HCT116 (cell line): ENCODE measurements at regions not wholly inside any gene's neighbourhood (a gene's known extent, or its start where the extent isn't known, plus 50 kb on each side); places are given as distances from the start of the nearest gene placed in this dataset.

Experiments
- ATAC-seq: fragments of 200-7000 bp; cut with Tn5 transposase; 2 replicates; pipeline ENCODE4 v1.9.1; 2020; ENCODE audit warnings: mild to moderate bottlenecking, moderate library complexity
- BruUV-seq: library from RNA; stranded (reverse); fragments of 400-500 nt; replicated peaks from 2 replicates; lab custom pipeline; 2021; lab: Mats Ljungman, UMichigan
- CTCF ChIA-PET: fragments of 300-600 bp; sonication (Branson Sonifier 250); formaldehyde crosslinking; loops from one replicate; lab custom pipeline; 2021; ENCODE audit warnings: antibody characterized with exemption; lab: Charles Lee
- POLR2A ChIA-PET: fragments of 300-600, 350-600 bp; sonication (Branson Sonifier 250); formaldehyde crosslinking; loops from one replicate; lab custom pipeline; 2021; ENCODE audit warnings: antibody characterized with exemption; lab: Charles Lee
- RAD21 ChIA-PET, 2 experiments: fragments of 300-600 bp; sonication (Branson Sonifier 250); formaldehyde crosslinking; loops; one replicate each; lab custom pipeline; 2023; ENCODE audit warnings: low total read pairs in 2 of 2; ENCODE audit not compliant: uncharacterized antibody in 2 of 2, unreplicated experiment in 2 of 2, low non-redundant PET in 1 of 2; lab: Charles Lee
- DNase-seq: peaks from one replicate; pipeline ENCODE4 v3.0.0-alpha.2; 2010; ENCODE audit warnings: low read depth, low spot score
- H2AFZ ChIP-seq: fragments of 200-600 bp; shearing (Covaris generic), sonication (generic); 2 replicates; pipeline ENCODE4 v1.6.1; 2017; ENCODE audit warnings: low read depth, mixed run types, mixed read lengths, antibody characterized with exemption, low read length; ENCODE audit not compliant: poor library complexity, severe bottlenecking
- H3K27ac ChIP-seq: 2 replicates; pipeline ENCODE4 v1.5.1; 2012; ENCODE audit warnings: low read depth, low read length
- H3K27me3 ChIP-seq: fragments of 200-600 bp; sonication (generic); 2 replicates; pipeline ENCODE4 v1.6.1; 2016; ENCODE audit warnings: mixed run types, low read length, mixed read lengths; ENCODE audit not compliant: insufficient read depth
- H3K36me3 ChIP-seq, 2 experiments: fragments of 200-500 bp in 1 of 2; fragments of 200-600 bp in 1 of 2; sonication (Bioruptor generic) in 1 of 2; sonication (generic) in 1 of 2; 2 replicates each; pipeline versions ENCODE4 v1.5.1 to v1.6.1; 2014 to 2016; ENCODE audit warnings: low read length in 2 of 2, inconsistent platforms in 1 of 2, mixed read lengths in 1 of 2, mixed run types in 1 of 2; ENCODE audit not compliant: insufficient read depth in 2 of 2, control insufficient read depth in 1 of 2
- H3K4me1 ChIP-seq, 2 experiments: fragments of 200-600 bp in 1 of 2; sonication (generic) in 1 of 2; 2 replicates each; pipeline versions ENCODE4 v1.5.1 to v1.6.1; 2012 to 2017; ENCODE audit warnings: low read length in 2 of 2, inconsistent platforms in 1 of 2, mild to moderate bottlenecking in 1 of 2, mixed read lengths in 1 of 2, mixed run types in 1 of 2, moderate library complexity in 1 of 2; ENCODE audit not compliant: insufficient read depth in 2 of 2, control insufficient read depth in 1 of 2
- H3K4me2 ChIP-seq: fragments of 200-600 bp; sonication (generic); 2 replicates; pipeline ENCODE4 v1.6.1; 2017; ENCODE audit warnings: mixed run types, low read length, mixed read lengths
- H3K4me3 ChIP-seq, 2 experiments: fragments of 200-600 bp in 1 of 2; sonication (generic) in 1 of 2; replicated peaks in 1 of 2; 2 replicates each; pipeline ENCODE4 v1.5.1; 2011 to 2016; ENCODE audit warnings: low read length in 2 of 2, control low read depth in 1 of 2, low read depth in 1 of 2, mild to moderate bottlenecking in 1 of 2, mixed read lengths in 1 of 2, mixed run types in 1 of 2
- H3K79me2 ChIP-seq: fragments of 200-600 bp; sonication (generic); 2 replicates; pipeline ENCODE4 v1.6.1; 2017; ENCODE audit warnings: mild to moderate bottlenecking, mixed run types, low read length, moderate library complexity, mixed read lengths; ENCODE audit not compliant: insufficient read depth
- H3K9ac ChIP-seq: fragments of 200-600 bp; sonication (generic); 2 replicates; pipeline ENCODE4 v1.6.1; 2016; ENCODE audit warnings: low read length, mixed read lengths
- H3K9me2 ChIP-seq: fragments of 200-600 bp; sonication (generic), shearing (Covaris generic); 2 replicates; pipeline ENCODE4 v1.6.1; 2017; ENCODE audit warnings: mixed run types, mild to moderate bottlenecking, moderate library complexity; ENCODE audit not compliant: insufficient read depth
- H3K9me3 ChIP-seq, 2 experiments: fragments of 200-500 bp in 1 of 2; fragments of 200-600 bp in 1 of 2; sonication (Bioruptor generic) in 1 of 2; sonication (generic) in 1 of 2; 2 replicates each; pipeline ENCODE4 v1.6.1; 2014 to 2017; ENCODE audit warnings: low read length in 2 of 2, mixed read lengths in 2 of 2, inconsistent platforms in 1 of 2, low read depth in 1 of 2, mild to moderate bottlenecking in 1 of 2, mixed run types in 1 of 2, moderate library complexity in 1 of 2; ENCODE audit not compliant: control insufficient read depth in 1 of 2, insufficient read depth in 1 of 2
- H4K20me1 ChIP-seq: fragments of 200-600 bp; sonication (generic), shearing (Covaris generic); 2 replicates; pipeline ENCODE4 v1.6.1; 2017; ENCODE audit warnings: mixed run types, mild to moderate bottlenecking, moderate library complexity; ENCODE audit not compliant: insufficient read depth
- CBX3 ChIP-seq: IDR thresholded peaks from 2 replicates; pipeline ENCODE4 v1.6.1; 2012; ENCODE audit warnings: low read depth
- JUND ChIP-seq: IDR thresholded peaks from 2 replicates; pipeline ENCODE4 v1.6.1; 2012
- RAD21 ChIP-seq: IDR thresholded peaks from 2 replicates; pipeline ENCODE4 v1.6.1; 2012; ENCODE audit warnings: low read depth, mild to moderate bottlenecking
- YY1 ChIP-seq: IDR thresholded peaks from 2 replicates; pipeline ENCODE4 v1.6.1; 2011; ENCODE audit warnings: low read length, low read depth, moderate library complexity, mild to moderate bottlenecking; ENCODE audit not compliant: insufficient replicate concordance; ENCODE audit errors: extremely low read depth
- ZFX ChIP-seq: fragments of 450-650 bp; IDR thresholded peaks from 2 replicates; pipeline ENCODE4 v1.6.1; 2017
- intact Hi-C: fragments of 100-400 bp; cut with micrococcal nuclease; formaldehyde crosslinking; loops from 2 replicates; pipeline ENCODE4 v1.10.0; 2022

GRCh38 chr6:6885521-6886170 lies 222.1 kb upstream of the RREB1 start:
- H3K27ac ChIP-seq, result no peak overlapping the region
- ATAC-seq, result no peak
- H3K79me2 ChIP-seq, result no peaks in the 10 kb centered on the region
- H3K27me3 ChIP-seq, result no peaks in the 10 kb centered on the region
- H3K9me2 ChIP-seq, result no peaks in the 10 kb centered on the region
- CTCF ChIA-PET, result no interaction called here
- TF ChIP-seq CBX3 (no peak), RAD21 (no peak), YY1 (no peak), JUND (no peak)
- TF ChIP-seq, all 23 proteins: peak for 0
- DNase-seq, result no peak
- Histone ChIP-seq H3K4me1 (peaks cover 0 to 21% of the 10 kb centered on the region in 2 experiments; a peak in 2 of 4 replicates), H3K9me3 (no peaks in the 10 kb centered on the region), H3K4me2 (no peak overlapping the region), H2AFZ (no peak overlapping the region), H4K20me1 (no peaks in the 10 kb centered on the region), H3K36me3 (no peaks in the 10 kb centered on the region), H3K4me3 (no peak overlapping the region), H3K9ac (no peak overlapping the region)
- ChIA-PET RAD21 (no interaction called here), POLR2A (no interaction called here)
- intact Hi-C loops, result no loop called here
- BruUV-seq, result no TSS peak

GRCh38 chr6:6886171-6886885 lies 221.4 kb upstream of the RREB1 start:
- Histone ChIP-seq H3K9me3 (no peaks in the 10 kb centered on the region), H3K9ac (no peak overlapping the region), H4K20me1 (no peaks in the 10 kb centered on the region), H3K27me3 (no peaks in the 10 kb centered on the region), H3K4me1 (peaks cover 0 to 25% of the 10 kb centered on the region in 2 experiments; a peak in 2 of 4 replicates), H3K36me3 (no peaks in the 10 kb centered on the region), H3K9me2 (no peaks in the 10 kb centered on the region), H3K79me2 (no peaks in the 10 kb centered on the region), H2AFZ (no peak overlapping the region), H3K4me2 (no peak overlapping the region), H3K4me3 (no peak overlapping the region), H3K27ac (no peak overlapping the region)
- intact Hi-C loops, result no loop called here
- no TSS peak for BruUV-seq
- ChIA-PET POLR2A (no interaction called here), CTCF (no interaction called here), RAD21 (no interaction called here)
- TF ChIP-seq ZFX (no peak), YY1 (no peak)
- DNase-seq (no peak), ATAC-seq (no peak)
